K562 (cell line): ENCODE measurements at regions not wholly inside any gene's neighbourhood (a gene's known extent, or its start where the extent isn't known, plus 50 kb on each side); places are given as distances from the start of the nearest gene placed in this dataset.

Experiments
- ATAC-seq: fragments of 200-7000 bp; cut with Tn5 transposase; 3 replicates; pipeline ENCODE4 v1.9.1; 2020; ENCODE audit warnings: moderate library complexity
- BruUV-seq: library from RNA; stranded (reverse); fragments of 400-500 nt; replicated peaks from 2 replicates; lab custom pipeline; 2021; lab: Mats Ljungman, UMichigan
- CTCF ChIA-PET: fragments of 300-600 bp; formaldehyde crosslinking; extraction: SDS; loops from one replicate; lab custom pipeline; 2021; ENCODE audit warnings: low intra/inter-chr PET ratio; lab: Yijun Ruan, JAX
- POLR2A ChIA-PET: fragments of 300-600, 350-650 bp; sonication (Branson Sonifier 250); formaldehyde crosslinking; extraction: SDS; loops from one replicate; lab custom pipeline; 2021; ENCODE audit warnings: antibody characterized with exemption, inconsistent platforms; lab: Yijun Ruan, JAX
- DNase-seq, 4 experiments: peaks; one replicate each; pipeline versions ENCODE4 v3.0.0 to v3.0.0-alpha.2; 2011 to 2018; ENCODE audit warnings: low spot score in 3 of 4, mixed read lengths in 3 of 4; ENCODE audit errors: extremely low read depth in 1 of 4
- FAIRE-seq: peaks from 2 replicates; lab custom pipeline; 2011; peaks lifted over from hg19 to GRCh38; lab: Jason Lieb, UNC
- H2AFZ ChIP-seq: 2 replicates; pipeline ENCODE4 v1.6.0; 2011; ENCODE audit warnings: low read depth, low read length, control low read depth, inconsistent platforms
- H3K27ac ChIP-seq: fragments of 200-600 bp; 3 replicates; pipeline ENCODE4 v1.8.0; 2011; ENCODE audit warnings: low read depth, mild to moderate bottlenecking, control low read depth, inconsistent platforms, low read length, moderate library complexity, mixed read lengths; ENCODE audit errors: extremely low read depth
- H3K27me3 ChIP-seq, 2 experiments: fragments of 300-600 bp in 1 of 2; 2 replicates in 1 of 2; 3 replicates in 1 of 2; pipeline versions ENCODE4 v1.6.0 to v1.8.0; 2011; ENCODE audit warnings: inconsistent platforms in 2 of 2, low read length in 2 of 2, mild to moderate bottlenecking in 1 of 2, mixed read lengths in 1 of 2, moderate library complexity in 1 of 2; ENCODE audit not compliant: control insufficient read depth in 2 of 2, insufficient read depth in 2 of 2
- H3K36me3 ChIP-seq: fragments of 300-600 bp; 3 replicates; pipeline ENCODE4 v1.8.0; 2011; ENCODE audit warnings: mild to moderate bottlenecking, low read length, inconsistent platforms; ENCODE audit not compliant: control insufficient read depth, insufficient read depth
- H3K4me1 ChIP-seq, 2 experiments: fragments of 200-600 bp in 1 of 2; replicated peaks in 1 of 2; 2 replicates in 1 of 2; 3 replicates in 1 of 2; pipeline versions ENCODE4 v1.5.1 to v1.8.0; 2011; ENCODE audit warnings: inconsistent platforms in 2 of 2, low read length in 2 of 2, mild to moderate bottlenecking in 1 of 2, mixed read lengths in 1 of 2, moderate library complexity in 1 of 2; ENCODE audit not compliant: control insufficient read depth in 2 of 2, insufficient read depth in 2 of 2
- H3K4me2 ChIP-seq: 2 replicates; pipeline ENCODE4 v1.6.1; 2011; ENCODE audit warnings: low read length, control low read depth, inconsistent platforms, mixed read lengths; ENCODE audit not compliant: insufficient read depth
- H3K4me3 ChIP-seq: fragments of 200-600 bp; sonication (generic), shearing (Covaris generic); 2 replicates; pipeline ENCODE4 v1.5.1; 2016; ENCODE audit warnings: control low read depth, inconsistent platforms
- H3K79me2 ChIP-seq: fragments of 200-600 bp; 3 replicates; pipeline ENCODE4 v1.8.0; 2011; ENCODE audit warnings: low read length, inconsistent platforms; ENCODE audit not compliant: control insufficient read depth, insufficient read depth
- H3K9ac ChIP-seq, 2 experiments: 2 replicates each; pipeline versions ENCODE4 v1.6.0 to v1.6.1; 2011; ENCODE audit warnings: low read depth in 2 of 2, low read length in 2 of 2, control low read depth in 1 of 2, inconsistent platforms in 1 of 2, mild to moderate bottlenecking in 1 of 2, mixed read lengths in 1 of 2; ENCODE audit not compliant: insufficient read depth in 1 of 2
- H3K9me1 ChIP-seq: one replicate; pipeline ENCODE4 v1.6.0; 2011; ENCODE audit warnings: inconsistent platforms, mild to moderate bottlenecking, low read length, moderate library complexity; ENCODE audit not compliant: control insufficient read depth, insufficient read depth
- H3K9me3 ChIP-seq: replicated peaks from 2 replicates; pipeline ENCODE4 v1.5.1; 2011; ENCODE audit warnings: low read depth, low read length, inconsistent platforms; ENCODE audit not compliant: control insufficient read depth, insufficient read depth
- H4K20me1 ChIP-seq: replicated peaks from 2 replicates; pipeline ENCODE4 v1.6.1; 2011; ENCODE audit warnings: low read length, inconsistent platforms, mixed read lengths; ENCODE audit not compliant: control insufficient read depth, insufficient read depth
- BRCA1 ChIP-seq, 2 experiments: fragments of 450-650 bp in 1 of 2; sonication (generic) in 1 of 2; formaldehyde crosslinking in 1 of 2; IDR thresholded peaks; 2 replicates each; pipeline versions ENCODE4 v1.5.0 to v1.6.1; 2017 to 2020; ENCODE audit warnings: mild to moderate bottlenecking in 1 of 2, missing genetic modification reagents in 1 of 2
- GABPA ChIP-seq: fragments of 200-800 bp; sonication (Bioruptor generic); conservative IDR thresholded peaks from 2 replicates; pipeline ENCODE4 v1.6.1; 2016; ENCODE audit warnings: low read depth, missing genetic modification characterization, missing compliant biosample characterization
- HNRNPK ChIP-seq: fragments of 200-400 bp; formaldehyde crosslinking; IDR thresholded peaks from one replicate; pipeline ENCODE4 v1.6.1; 2018; ENCODE audit warnings: mild to moderate bottlenecking, low read depth, low read length; ENCODE audit not compliant: poor library complexity, severe bottlenecking
- KDM5B ChIP-seq: fragments of 200-600 bp; sonication (generic); IDR thresholded peaks from 2 replicates; pipeline ENCODE4 v1.6.1; 2012; ENCODE audit warnings: low read depth, mild to moderate bottlenecking, moderate library complexity, low read length, control low read depth, inconsistent platforms; ENCODE audit not compliant: insufficient replicate concordance
- MEIS2 ChIP-seq: fragments of 450-650 bp; IDR thresholded peaks from 2 replicates; pipeline ENCODE4 v1.6.1; 2014; ENCODE audit warnings: mild to moderate bottlenecking; ENCODE audit not compliant: partially characterized antibody
- PRPF4 ChIP-seq: fragments of 200-400 bp; formaldehyde crosslinking; IDR thresholded peaks from one replicate; pipeline ENCODE4 v1.6.1; 2017; ENCODE audit warnings: low read length, low read depth, mild to moderate bottlenecking; ENCODE audit not compliant: insufficient read depth, poor library complexity, severe bottlenecking
- RFX1 ChIP-seq: fragments of 450-650 bp; IDR thresholded peaks from 2 replicates; pipeline ENCODE4 v1.6.1; 2016; ENCODE audit warnings: mild to moderate bottlenecking, moderate library complexity
- ZNF133 ChIP-seq: fragments of 250-450 bp; sonication (Bioruptor Pico); IDR thresholded peaks from 2 replicates; pipeline ENCODE4 v1.4.0; 2020; ENCODE audit warnings: mild to moderate bottlenecking
- WGBS: fragments of 100-300 bp; shearing (Covaris generic); methylation state at CpG from one replicate; pipeline ENCODE4 v1.1.6; 2016; ENCODE audit warnings: low coverage, mixed read lengths; ENCODE audit not compliant: insufficient coverage; ENCODE audit errors: missing lambda C conversion rate; 5-methylcytosine and 5-hydroxymethylcytosine counted together
- in situ Hi-C: fragments of 300-500 bp; cut with MboI; formaldehyde crosslinking; loops from 4 replicates; pipeline ENCODE4 v1.15.0; 2018; ENCODE audit warnings: inconsistent platforms, mixed read lengths
- intact Hi-C: fragments of 100-400 bp; cut with micrococcal nuclease; formaldehyde crosslinking; loops from 2 replicates; pipeline ENCODE4 v1.14.2; 2022
- TF ChIP-seq, protein P1 (sequence below): sonication (generic); formaldehyde crosslinking; IDR thresholded peaks from 2 replicates; pipeline ENCODE4 v1.9.0; 2022; ENCODE audit warnings: mild to moderate bottlenecking, missing genetic modification reagents
- TF ChIP-seq, protein P2 (sequence below): fragments of 250-450 bp; sonication (Bioruptor Pico); IDR thresholded peaks from 2 replicates; pipeline ENCODE4 v1.9.0; 2021; ENCODE audit warnings: mild to moderate bottlenecking, inconsistent platforms

DNA sequence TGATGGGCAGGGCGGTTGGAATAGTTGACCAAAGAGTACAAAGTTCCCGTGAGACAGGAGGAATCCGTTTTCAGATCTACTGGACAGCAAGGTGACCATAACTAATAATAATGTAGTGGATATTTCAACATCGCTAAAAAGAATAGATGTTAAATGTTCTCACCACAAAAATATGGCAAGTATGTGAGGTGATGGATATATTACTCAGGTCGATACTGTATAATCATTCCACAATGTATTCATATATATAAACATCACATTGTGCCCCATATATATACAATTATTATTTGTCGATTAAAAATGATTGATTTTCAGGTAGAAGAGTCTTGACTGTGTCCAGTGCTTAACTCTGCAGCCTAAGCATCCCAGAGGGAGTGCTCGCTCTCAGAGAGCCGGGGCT is 141.6 kb upstream of the TENM3 start:
- H3K4me3 ChIP-seq: no peak overlapping the region
- ChIA-PET CTCF (no interaction called here), POLR2A (no interaction called here)
- H3K9me1 ChIP-seq: no peaks in the 10 kb centered on the region
- H2AFZ ChIP-seq: no peak overlapping the region
- intact Hi-C loops: no loop called here
- H3K27me3 ChIP-seq: no peaks in the 10 kb centered on the region
- H4K20me1 ChIP-seq: no peaks in the 10 kb centered on the region
- no peaks in the 10 kb centered on the region for H3K79me2 ChIP-seq
- H3K4me1 ChIP-seq: no peaks in the 10 kb centered on the region
- H3K9ac ChIP-seq: no peak overlapping the region
- in situ Hi-C loops: no loop called here
- TF ChIP-seq, protein P1, sequence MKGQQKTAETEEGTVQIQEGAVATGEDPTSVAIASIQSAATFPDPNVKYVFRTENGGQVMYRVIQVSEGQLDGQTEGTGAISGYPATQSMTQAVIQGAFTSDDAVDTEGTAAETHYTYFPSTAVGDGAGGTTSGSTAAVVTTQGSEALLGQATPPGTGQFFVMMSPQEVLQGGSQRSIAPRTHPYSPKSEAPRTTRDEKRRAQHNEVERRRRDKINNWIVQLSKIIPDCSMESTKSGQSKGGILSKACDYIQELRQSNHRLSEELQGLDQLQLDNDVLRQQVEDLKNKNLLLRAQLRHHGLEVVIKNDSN (CRISPR knock-in tag): no peak
- TF ChIP-seq, protein P2, sequence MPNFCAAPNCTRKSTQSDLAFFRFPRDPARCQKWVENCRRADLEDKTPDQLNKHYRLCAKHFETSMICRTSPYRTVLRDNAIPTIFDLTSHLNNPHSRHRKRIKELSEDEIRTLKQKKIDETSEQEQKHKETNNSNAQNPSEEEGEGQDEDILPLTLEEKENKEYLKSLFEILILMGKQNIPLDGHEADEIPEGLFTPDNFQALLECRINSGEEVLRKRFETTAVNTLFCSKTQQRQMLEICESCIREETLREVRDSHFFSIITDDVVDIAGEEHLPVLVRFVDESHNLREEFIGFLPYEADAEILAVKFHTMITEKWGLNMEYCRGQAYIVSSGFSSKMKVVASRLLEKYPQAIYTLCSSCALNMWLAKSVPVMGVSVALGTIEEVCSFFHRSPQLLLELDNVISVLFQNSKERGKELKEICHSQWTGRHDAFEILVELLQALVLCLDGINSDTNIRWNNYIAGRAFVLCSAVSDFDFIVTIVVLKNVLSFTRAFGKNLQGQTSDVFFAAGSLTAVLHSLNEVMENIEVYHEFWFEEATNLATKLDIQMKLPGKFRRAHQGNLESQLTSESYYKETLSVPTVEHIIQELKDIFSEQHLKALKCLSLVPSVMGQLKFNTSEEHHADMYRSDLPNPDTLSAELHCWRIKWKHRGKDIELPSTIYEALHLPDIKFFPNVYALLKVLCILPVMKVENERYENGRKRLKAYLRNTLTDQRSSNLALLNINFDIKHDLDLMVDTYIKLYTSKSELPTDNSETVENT (CRISPR knock-in tag): no peak
- TF ChIP-seq HNRNPK (no peak), RFX1 (no peak), PRPF4 (no peak), BRCA1 (IDR thresholded peaks at IDR 0.05) (no peak), BRCA1 (CRISPR knock-in tag; IDR thresholded peaks at IDR 0.05) (no peak), MEIS2 (no peak), ZNF133 (CRISPR knock-in tag) (no peak), KDM5B (no peak), GABPA (tag) (no peak)
- H3K4me2 ChIP-seq: no peak overlapping the region
- ATAC-seq (no peak), DNase-seq (no peak), FAIRE-seq (no peak)
- no peaks in the 10 kb centered on the region for H3K36me3 ChIP-seq
- 0% methylated on average over 8 of the region's 8 CpGs for WGBS
- BruUV-seq: no TSS peak
- no peak overlapping the region for H3K27ac ChIP-seq
- H3K9me3 ChIP-seq: no peaks in the 10 kb centered on the region
